ENCODE measurements at regions not wholly inside any gene's neighbourhood (a gene's known extent, or its start where the extent isn't known, plus 50 kb on each side); places are given as distances from the start of the nearest gene placed in this dataset.

DNA sequence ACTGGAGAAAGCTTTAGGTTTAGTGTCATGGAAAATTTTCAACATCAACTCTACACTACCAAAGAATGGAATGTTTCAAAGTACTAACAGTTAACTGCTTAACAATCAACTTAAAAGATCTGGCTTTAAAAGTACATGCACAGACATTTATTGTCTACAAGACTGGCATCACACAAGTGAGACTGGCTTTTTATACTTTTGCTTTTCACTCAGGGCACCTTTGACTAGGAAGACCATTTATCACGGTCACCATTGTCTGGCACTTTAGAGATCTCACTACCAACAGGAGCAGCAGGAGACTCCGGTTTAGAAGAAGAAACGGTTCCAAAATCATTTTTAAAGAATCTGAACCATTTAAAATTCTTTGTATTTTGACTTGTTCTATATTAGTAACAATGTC, 812.3 kb downstream of the ADGRL2 start:
- TF ChIP-seq CTCF (conservative IDR thresholded peaks at IDR 0.05; ENCODE audit: low read depth, low read length) = no peak
- no peak overlapping the region for H3K4me3 ChIP-seq (ENCODE audit: low read depth, low read length)
- no peak for DNase-seq (ENCODE audit: low read depth)

DNA sequence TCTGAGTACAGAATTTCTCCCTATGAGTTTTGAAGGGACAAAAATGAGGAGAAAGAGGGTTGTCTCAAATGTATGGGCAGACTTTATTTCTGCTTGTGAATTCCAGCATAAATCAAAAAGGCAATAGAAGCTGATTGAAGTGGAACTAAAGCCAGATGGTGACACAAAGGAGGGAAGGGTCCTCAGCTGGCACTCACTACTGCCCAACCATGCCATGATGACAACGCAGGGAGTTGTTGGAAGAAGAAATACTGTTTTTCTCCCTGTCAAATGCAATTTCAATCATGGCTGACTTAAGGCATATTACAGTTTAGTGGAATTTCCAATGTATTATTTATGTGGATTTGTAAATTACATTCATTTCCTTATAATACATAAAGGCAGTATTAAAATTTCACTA, 805.8 kb downstream of the ADGRL2 start:
- H3K4me3 ChIP-seq (ENCODE audit: low read depth, low read length) = no peak overlapping the region
- no peak for TF ChIP-seq CTCF (conservative IDR thresholded peaks at IDR 0.05; ENCODE audit: low read depth, low read length)
- DNase-seq (ENCODE audit: low read depth) = no peak

DNA sequence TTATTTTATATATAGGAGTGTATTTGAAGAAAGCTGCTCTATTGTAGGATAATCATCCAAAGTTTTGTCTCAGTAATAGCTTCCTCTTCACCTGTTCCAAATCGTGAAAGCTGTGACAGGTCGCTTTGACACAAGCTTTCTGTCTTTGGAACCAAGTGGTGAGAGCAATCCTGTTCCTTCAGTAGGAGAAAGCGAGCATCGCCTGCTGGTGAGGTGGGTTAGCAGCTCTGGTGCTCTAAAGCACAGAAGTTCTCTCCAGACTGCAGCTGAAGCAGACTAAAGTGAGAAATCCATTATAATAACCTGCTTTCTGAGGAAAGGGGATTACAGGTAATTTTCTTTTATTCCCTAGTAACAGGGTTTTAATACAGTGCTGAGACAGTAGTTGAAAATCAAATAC, 803.8 kb downstream of the ADGRL2 start:
- DNase-seq (ENCODE audit: low read depth) = no peak
- no peak overlapping the region for H3K4me3 ChIP-seq (ENCODE audit: low read depth, low read length)
- peak; percentile 49 for TF ChIP-seq CTCF (conservative IDR thresholded peaks at IDR 0.05; ENCODE audit: low read depth, low read length)

GRCh38 chr1:82600314-82600713, 799.6 kb downstream of the ADGRL2 start:
- TF ChIP-seq CTCF (conservative IDR thresholded peaks at IDR 0.05; ENCODE audit: low read depth, low read length) = no peak
- H3K4me3 ChIP-seq (ENCODE audit: low read depth, low read length) = no peak overlapping the region
- DNase-seq (ENCODE audit: low read depth) = no peak

DNA sequence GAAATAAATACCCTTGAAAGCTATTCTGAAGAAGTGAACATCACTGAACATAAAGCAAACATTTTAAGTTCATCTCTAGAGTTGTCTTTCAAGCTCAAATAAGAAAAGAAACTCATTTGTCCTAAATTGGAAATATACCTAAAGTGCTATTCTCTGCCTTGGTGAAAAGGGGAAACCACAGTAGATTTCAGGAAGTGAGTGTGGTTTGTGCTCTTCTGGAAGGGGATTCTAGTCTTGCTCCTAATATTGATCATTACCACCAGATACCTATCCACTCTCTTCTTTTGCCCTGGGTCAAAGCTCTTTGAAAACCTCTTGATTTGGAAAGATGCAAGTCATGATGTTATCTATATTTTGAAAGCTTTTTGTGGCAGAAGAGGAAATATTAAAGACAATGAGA, 798.1 kb downstream of the ADGRL2 start:
- H3K4me3 ChIP-seq (ENCODE audit: low read depth, low read length) = no peak overlapping the region
- DNase-seq (ENCODE audit: low read depth) = no peak
- no peak for TF ChIP-seq CTCF (conservative IDR thresholded peaks at IDR 0.05; ENCODE audit: low read depth, low read length)

DNA sequence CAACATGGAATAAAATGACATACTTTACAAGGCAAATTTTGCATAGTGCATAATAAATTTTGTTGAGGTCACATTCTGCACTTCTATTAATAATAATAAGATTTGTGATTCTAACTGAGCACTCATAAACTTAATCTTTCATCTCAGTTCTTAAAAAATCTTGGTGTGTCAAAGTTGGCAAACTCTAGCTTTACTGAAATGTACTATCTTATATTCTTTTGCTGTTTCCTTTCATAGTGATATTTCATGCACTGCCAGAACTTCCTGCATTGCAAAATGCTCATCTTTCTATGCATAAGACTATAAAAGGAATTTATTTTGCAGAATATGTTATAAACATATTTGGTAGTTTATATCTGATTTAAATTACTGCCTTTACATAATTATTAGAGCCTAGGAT, 797.6 kb downstream of the ADGRL2 start:
- no peak for DNase-seq (ENCODE audit: low read depth)
- H3K4me3 ChIP-seq (ENCODE audit: low read depth, low read length) = no peak overlapping the region
- TF ChIP-seq CTCF (conservative IDR thresholded peaks at IDR 0.05; ENCODE audit: low read depth, low read length) = no peak

DNA sequence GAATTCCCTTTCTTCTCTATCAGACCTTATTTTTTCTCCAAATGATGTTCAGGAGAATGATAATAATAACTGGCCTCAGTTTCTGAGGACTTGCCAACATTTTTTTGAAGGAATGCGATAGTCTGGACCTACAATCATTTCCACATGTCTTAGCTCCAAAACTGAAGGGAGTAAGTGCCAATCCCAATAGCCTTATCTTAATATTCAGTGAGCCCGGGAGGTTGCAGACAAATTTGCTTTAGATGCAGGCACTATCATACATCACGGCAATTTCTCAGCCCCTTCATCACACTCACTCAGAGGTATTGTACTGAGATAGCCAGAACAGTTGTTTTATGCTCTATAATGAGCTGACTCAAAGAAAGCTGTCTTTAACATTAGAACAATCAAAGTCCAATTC, 796.9 kb downstream of the ADGRL2 start:
- no peak for DNase-seq (ENCODE audit: low read depth)
- H3K4me3 ChIP-seq (ENCODE audit: low read depth, low read length) = no peak overlapping the region
- no peak for TF ChIP-seq CTCF (conservative IDR thresholded peaks at IDR 0.05; ENCODE audit: low read depth, low read length)

Data from epithelial cell of proximal tubule (primary cell).